GM12878 (cell line): ENCODE measurements at regions not wholly inside any gene's neighbourhood (a gene's known extent, or its start where the extent isn't known, plus 50 kb on each side); places are given as distances from the start of the nearest gene placed in this dataset.

Experiments used
- ATAC-seq: fragments of 200-7000 bp; cut with Tn5 transposase; 3 replicates; pipeline ENCODE4 v1.9.1; 2020; ENCODE audit warnings: mild to moderate bottlenecking, moderate library complexity
- BruUV-seq: library from RNA; stranded (reverse); fragments of 400-500 nt; replicated peaks from 2 replicates; lab custom pipeline; 2021; lab: Mats Ljungman, UMichigan
- CTCF ChIA-PET: fragments of 300-600 bp; sonication (Branson Sonifier 250); formaldehyde crosslinking; extraction: SDS; loops from one replicate; lab custom pipeline; 2021; ENCODE audit warnings: inconsistent platforms; lab: Yijun Ruan, JAX
- POLR2A ChIA-PET: fragments of 350-600 bp; formaldehyde crosslinking; extraction: SDS; loops from one replicate; lab custom pipeline; 2021; ENCODE audit warnings: inconsistent platforms; lab: Charles Lee
- RAD21 ChIA-PET: fragments of 300-600 bp; sonication (Branson Sonifier 250); formaldehyde crosslinking; loops from one replicate; lab custom pipeline; 2023; ENCODE audit warnings: antibody characterized with exemption; ENCODE audit not compliant: unreplicated experiment; lab: Charles Lee
- SMC1A ChIA-PET: fragments of 300-600 bp; sonication (Branson Sonifier 250); formaldehyde crosslinking; loops from one replicate; lab custom pipeline; 2023; ENCODE audit not compliant: unreplicated experiment, uncharacterized antibody; lab: Charles Lee
- DNase-seq: peaks from one replicate; pipeline ENCODE4 v3.0.0-alpha.2; 2011; ENCODE audit warnings: low read depth, low spot score
- FAIRE-seq: peaks from 3 replicates; lab custom pipeline; 2011; peaks lifted over from hg19 to GRCh38; lab: Jason Lieb, UNC
- H2AFZ ChIP-seq: 2 replicates; pipeline ENCODE4 v1.6.0; 2011; ENCODE audit warnings: low read depth, low read length, control low read depth; ENCODE audit not compliant: control insufficient read depth
- H3K27ac ChIP-seq: 2 replicates; pipeline ENCODE4 v1.5.1; 2011; ENCODE audit warnings: control low read depth; ENCODE audit not compliant: control insufficient read depth, insufficient read depth
- H3K27me3 ChIP-seq, 2 experiments: replicated peaks in 1 of 2; 2 replicates each; pipeline versions ENCODE4 v1.6.0 to v1.6.1; 2011; ENCODE audit warnings: low read length in 1 of 2; ENCODE audit not compliant: control insufficient read depth in 2 of 2, insufficient read depth in 2 of 2
- H3K36me3 ChIP-seq, 2 experiments: 2 replicates each; pipeline ENCODE4 v1.5.1; 2011; ENCODE audit warnings: low read length in 1 of 2; ENCODE audit not compliant: control insufficient read depth in 2 of 2, insufficient read depth in 2 of 2
- H3K4me1 ChIP-seq: 2 replicates; pipeline ENCODE4 v1.6.1; 2011; ENCODE audit warnings: mild to moderate bottlenecking, low read length, moderate library complexity, mixed read lengths; ENCODE audit not compliant: control insufficient read depth, insufficient read depth
- H3K4me2 ChIP-seq: 2 replicates; pipeline ENCODE4 v1.6.0; 2011; ENCODE audit warnings: control low read depth; ENCODE audit not compliant: control insufficient read depth, insufficient read depth
- H3K4me3 ChIP-seq: fragments of 200-600 bp; sonication (generic); 2 replicates; pipeline ENCODE4 v1.5.1; 2016
- H3K79me2 ChIP-seq: 2 replicates; pipeline ENCODE4 v1.6.0; 2011; ENCODE audit warnings: low read length; ENCODE audit not compliant: control insufficient read depth, insufficient read depth
- H3K9ac ChIP-seq: 2 replicates; pipeline ENCODE4 v1.8.0; 2011; ENCODE audit warnings: low read length, control low read depth, mixed read lengths; ENCODE audit not compliant: control insufficient read depth, insufficient read depth
- H3K9me3 ChIP-seq: replicated peaks from 3 replicates; pipeline ENCODE4 v1.5.1; 2011; ENCODE audit warnings: mild to moderate bottlenecking, low read length; ENCODE audit not compliant: control insufficient read depth, insufficient read depth
- H4K20me1 ChIP-seq: 2 replicates; pipeline ENCODE4 v1.6.0; 2011; ENCODE audit not compliant: control insufficient read depth, insufficient read depth
- ATF2 ChIP-seq: IDR thresholded peaks from 2 replicates; pipeline ENCODE4 v1.6.1; 2012; ENCODE audit warnings: low read length, inconsistent platforms
- BCL3 ChIP-seq: IDR thresholded peaks from 2 replicates; pipeline ENCODE4 v1.6.1; 2011; ENCODE audit warnings: borderline replicate concordance, low read depth, mild to moderate bottlenecking, moderate library complexity, low read length; ENCODE audit not compliant: insufficient read depth, poor library complexity, severe bottlenecking
- CHD4 ChIP-seq: fragments of 200-600 bp; sonication (generic); IDR thresholded peaks from 2 replicates; pipeline ENCODE4 v1.6.1; 2016; ENCODE audit warnings: mild to moderate bottlenecking
- EED ChIP-seq: sonication (generic); IDR thresholded peaks from 2 replicates; pipeline ENCODE4 v1.6.1; 2016; ENCODE audit warnings: antibody characterized with exemption, low read depth
- EGR1 ChIP-seq, 2 experiments: IDR thresholded peaks; 1 replicate in 1 of 2; 2 replicates in 1 of 2; pipeline ENCODE4 v1.6.1; 2011 to 2012; ENCODE audit warnings: low read depth in 2 of 2, low read length in 2 of 2, borderline replicate concordance in 1 of 2, mild to moderate bottlenecking in 1 of 2, moderate library complexity in 1 of 2
- EZH2 ChIP-seq: IDR thresholded peaks from 2 replicates; pipeline ENCODE4 v1.6.1; 2012; ENCODE audit warnings: low read depth, mild to moderate bottlenecking, control low read depth, inconsistent platforms, low read length, borderline replicate concordance; ENCODE audit not compliant: control insufficient read depth
- GATAD2B ChIP-seq: fragments of 450-650 bp; conservative IDR thresholded peaks from 2 replicates; pipeline ENCODE4 v1.6.1; 2017; ENCODE audit warnings: low read depth, mild to moderate bottlenecking, moderate library complexity
- IKZF2 ChIP-seq, 2 experiments: fragments of 450-650 bp; IDR thresholded peaks; 2 replicates each; pipeline ENCODE4 v1.6.1; 2017; ENCODE audit warnings: mild to moderate bottlenecking in 2 of 2, moderate library complexity in 2 of 2
- NBN ChIP-seq: fragments of 450-650 bp; IDR thresholded peaks from 2 replicates; pipeline ENCODE4 v1.6.1; 2016
- NFYB ChIP-seq: IDR thresholded peaks from 2 replicates; pipeline ENCODE4 v1.6.1; 2011; ENCODE audit warnings: low read depth, mild to moderate bottlenecking, low read length, improper control_type of control experiment, moderate library complexity; ENCODE audit not compliant: insufficient read depth
- PKNOX1 ChIP-seq: fragments of 450-650 bp; IDR thresholded peaks from 2 replicates; pipeline ENCODE4 v1.6.1; 2016; ENCODE audit warnings: mild to moderate bottlenecking
- RUNX3 ChIP-seq: IDR thresholded peaks from 2 replicates; pipeline ENCODE4 v1.6.1; 2012; ENCODE audit warnings: low read length, inconsistent platforms
- SREBF2 ChIP-seq: IDR thresholded peaks from 2 replicates; pipeline ENCODE4 v1.6.1; 2012; ENCODE audit warnings: mild to moderate bottlenecking, low read length
- STAT1 ChIP-seq: fragments of 450-650 bp; conservative IDR thresholded peaks from 2 replicates; pipeline ENCODE4 v1.6.1; 2014; ENCODE audit warnings: antibody characterized with exemption, mild to moderate bottlenecking
- STAT3 ChIP-seq: IDR thresholded peaks from 2 replicates; pipeline ENCODE4 v1.6.1; 2011; ENCODE audit warnings: low read depth, low read length, improper control_type of control experiment
- ZBTB11 ChIP-seq: fragments of 450-650 bp; formaldehyde crosslinking; IDR thresholded peaks from 2 replicates; pipeline ENCODE4 v1.5.0; 2022; ENCODE audit warnings: mild to moderate bottlenecking, missing genetic modification characterization
- WGBS: methylation state at CpG from one replicate; pipeline ENCODE4 v1.1.6; 2016; ENCODE audit warnings: low lambda C conversion rate; ENCODE audit not compliant: insufficient replicate concordance, insufficient coverage; ENCODE audit errors: missing lambda C conversion rate; 5-methylcytosine and 5-hydroxymethylcytosine counted together
- in situ Hi-C: fragments of 300-500 bp; cut with MboI; formaldehyde crosslinking; loops from 9 replicates; pipeline ENCODE4 v1.14.3; 2018; ENCODE audit warnings: mixed read lengths
- intact Hi-C: fragments of 100-400 bp; cut with micrococcal nuclease; formaldehyde crosslinking; loops from one replicate; pipeline ENCODE4 v1.14.2; 2022; ENCODE audit not compliant: unreplicated experiment

GRCh38 chr14:97033556-97034081, 236.4 kb downstream of the VRK1 start (continued):
- TF ChIP-seq ZBTB11 (CRISPR knock-in tag): no peak
- TF ChIP-seq GATAD2B: no peak
- no peak for TF ChIP-seq STAT1

- Histone ChIP-seq H3K36me3 (no peaks in the 10 kb centered on the region), H3K79me2 (no peaks in the 10 kb centered on the region), H3K27ac (no peak overlapping the region), H3K4me2 (no peak overlapping the region), H3K27me3 (no peaks in the 10 kb centered on the region), H3K9ac (no peak overlapping the region), H3K4me1 (no peaks in the 10 kb centered on the region), H3K4me3 (no peak overlapping the region), H4K20me1 (no peaks in the 10 kb centered on the region), H2AFZ (no peak overlapping the region), H3K9me3 (peaks cover 4% of the 10 kb centered on the region; the same call in 1 of the 3 replicates)
- 32% methylated on average over 16 of the region's 16 CpGs for WGBS
- ATAC-seq (no peak), DNase-seq (no peak), FAIRE-seq (no peak)
- in situ Hi-C loops (no loop called here), intact Hi-C loops (no loop called here)
- ChIA-PET CTCF (no interaction called here), RAD21 (no interaction called here), POLR2A (no interaction called here), SMC1A (no interaction called here)
- BruUV-seq: no TSS peak
- TF ChIP-seq RUNX3 (no peak), EGR1 (IDR thresholded peaks at IDR 0.05; ENCODE audit: borderline replicate concordance in 1 of 2, low read depth in 2 of 2, low read length in 2 of 2) (no peak), IKZF2 (IDR thresholded peaks at IDR 0.05) (no peak), STAT3 (no peak), NFYB (no peak), CHD4 (no peak), EED (no peak), EZH2 (no peak), SREBF2 (no peak), BCL3 (no peak), PKNOX1 (no peak), ATF2 (no peak), NBN (no peak)
Measured at GRCh38 chr14:97036086-97036852, 239.1 kb downstream of the VRK1 start.
